ENCODE measurements at regions not wholly inside any gene's neighbourhood (a gene's known extent, or its start where the extent isn't known, plus 50 kb on each side); places are given as distances from the start of the nearest gene placed in this dataset.

GRCh38 chr4:14924076-14924811 lies 78.0 kb upstream of the CPEB2 start:
- no peak for TF ChIP-seq CTCF (conservative IDR thresholded peaks at IDR 0.05)
- Histone ChIP-seq H4K8ac (replicated peaks; ENCODE audit: insufficient read length, low read depth, low read length) (no peak overlapping the region), H2BK5ac (ENCODE audit: insufficient read length, low read length) (no peak overlapping the region), H3K79me2 (ENCODE audit: insufficient read depth, low read length) (no peaks in the 10 kb centered on the region), H3K79me1 (ENCODE audit: insufficient read depth, low read depth, low read length, poor library complexity, severe bottlenecking) (no peaks in the 10 kb centered on the region), H3K14ac (ENCODE audit: insufficient read depth, low read length) (no peak overlapping the region), H3K4me2 (ENCODE audit: insufficient read depth, insufficient read length, low read length) (no peak overlapping the region), H3K9ac (ENCODE audit: extremely low read depth, insufficient read length, low read length) (no peak overlapping the region), H2BK120ac (ENCODE audit: low read depth, low read length, poor library complexity, severe bottlenecking) (no peak overlapping the region), H3K4me1 (ENCODE audit: insufficient read depth, low read length) (no peaks in the 10 kb centered on the region), H2AFZ (ENCODE audit: low read length) (no peak overlapping the region), H3K4ac (ENCODE audit: low read depth, low read length) (no peak overlapping the region), H3K9me3 (ENCODE audit: control insufficient read depth, low read depth, low read length) (no peaks in the 10 kb centered on the region), H3T11ph (ENCODE audit: low read length) (no peak overlapping the region), H3K27ac (ENCODE audit: insufficient read length, low read depth, low read length) (no peak overlapping the region), H4K20me1 (ENCODE audit: control insufficient read depth, insufficient read depth, insufficient read length) (no peaks in the 10 kb centered on the region), H2BK15ac (ENCODE audit: low read depth, low read length) (no peak overlapping the region), H3K23ac (ENCODE audit: insufficient read length, low read depth, low read length) (no peak overlapping the region), H2AK5ac (ENCODE audit: insufficient read length, low read length) (no peak overlapping the region), H4K5ac (ENCODE audit: insufficient read length, low read depth, low read length) (no peak overlapping the region), H3K27me3 (ENCODE audit: insufficient read depth, low read length) (no peaks in the 10 kb centered on the region), H3K56ac (ENCODE audit: insufficient read length, low read depth, low read length) (no peak overlapping the region), H2BK12ac (ENCODE audit: insufficient read length, low read depth, low read length) (no peak overlapping the region), H4K91ac (ENCODE audit: insufficient read length, low read depth, low read length) (no peak overlapping the region), H3K23me2 (ENCODE audit: insufficient read length, low read depth, low read length, poor library complexity, severe bottlenecking) (no peaks in the 10 kb centered on the region), H3K18ac (ENCODE audit: insufficient read length, low read depth, low read length) (no peak overlapping the region), H2BK20ac (ENCODE audit: low read depth, low read length, poor library complexity, severe bottlenecking) (no peak overlapping the region)
- H3K36me3 Mint-ChIP-seq (ENCODE audit: insufficient read depth in 1 of 3, low read depth in 3 of 3) = no peaks in the 10 kb centered on the region; a peak in 1 of 7 replicates
- H3K4me3 Mint-ChIP-seq = no peak overlapping the region
- no peaks in the 10 kb centered on the region for H3K9me3 Mint-ChIP-seq
- WGBS (ENCODE audit: extremely low coverage, insufficient read length, low lambda C conversion rate) = no CpG with 5 or more reads among the region's 3 CpGs
- H3K27me3 Mint-ChIP-seq (ENCODE audit: low read depth) = no peaks in the 10 kb centered on the region
- no peak for DNase-seq
- H3K27ac Mint-ChIP-seq = no peak overlapping the region
- peaks cover 8 to 9% of the 10 kb centered on the region in 2 experiments for H3K4me1 Mint-ChIP-seq

All from H9 (cell line).